ENCODE measurements at regions not wholly inside any gene's neighbourhood (a gene's known extent, or its start where the extent isn't known, plus 50 kb on each side); places are given as distances from the start of the nearest gene placed in this dataset.
"Not testable (repeated sequence)": the region's sequence is repeated elsewhere in the genome, so short reads cannot be mapped to it uniquely, and the experiment has no call there.

GRCh38 chr14:83271663-83272062 is 1738.0 kb upstream of the SEL1L start:
- no peak for DNase-seq

GRCh38 chr14:83280719-83281118 is 1747.1 kb upstream of the SEL1L start:
- DNase-seq, result no peak

- no peak for DNase-seq
Observed at GRCh38 chr14:83282706-83283105, 1749.1 kb upstream of the SEL1L start.

- no peak for DNase-seq
Observed at GRCh38 chr14:83287300-83287699, 1753.6 kb upstream of the SEL1L start.

- DNase-seq, result no peak
Observed at GRCh38 chr14:83289390-83289789, 1755.7 kb upstream of the SEL1L start.

- DNase-seq, result no peak
Observed at GRCh38 chr14:83289896-83290295, 1756.2 kb upstream of the SEL1L start.

- no peak for DNase-seq
Observed at GRCh38 chr14:83290447-83290846, 1756.8 kb upstream of the SEL1L start.

- DNase-seq, result no peak
Observed at GRCh38 chr14:83291714-83292113, 1758.1 kb upstream of the SEL1L start.

GRCh38 chr14:83294941-83295340 is 1761.3 kb upstream of the SEL1L start:
- no peak for DNase-seq

- no peak for DNase-seq
Observed at GRCh38 chr14:83297361-83297760, 1763.7 kb upstream of the SEL1L start.

GRCh38 chr14:83298016-83298415 is 1764.4 kb upstream of the SEL1L start:
- DNase-seq, result not testable (repeated sequence)

- DNase-seq, result no peak
Observed at GRCh38 chr14:83300476-83301064, 1766.9 kb upstream of the SEL1L start.

GRCh38 chr14:83301791-83302190 is 1768.1 kb upstream of the SEL1L start:
- no peak for DNase-seq

GRCh38 chr14:83309211-83309610 is 1775.6 kb upstream of the SEL1L start:
- DNase-seq, result no peak

GRCh38 chr14:83309833-83310232 is 1776.2 kb upstream of the SEL1L start:
- DNase-seq, result no peak

- DNase-seq, result no peak
Observed at GRCh38 chr14:83312511-83312910, 1778.9 kb upstream of the SEL1L start.

- DNase-seq, result no peak
Observed at GRCh38 chr14:83314764-83315163, 1781.1 kb upstream of the SEL1L start.

GRCh38 chr14:83316356-83316755 is 1782.7 kb upstream of the SEL1L start:
- no peak for DNase-seq

GRCh38 chr14:83320837-83321236 is 1787.2 kb upstream of the SEL1L start:
- no peak for DNase-seq

- DNase-seq, result no peak
Observed at GRCh38 chr14:83331513-83331912, 1797.9 kb upstream of the SEL1L start.

- no peak for DNase-seq
Observed at GRCh38 chr14:83342590-83342989, 1808.9 kb upstream of the SEL1L start.

GRCh38 chr14:83347874-83348273 is 1814.2 kb upstream of the SEL1L start:
- no peak for DNase-seq

GRCh38 chr14:83355609-83356008 is 1822.0 kb upstream of the SEL1L start:
- no peak for DNase-seq

- DNase-seq, result no peak
Observed at GRCh38 chr14:83356080-83356479, 1822.4 kb upstream of the SEL1L start.

- DNase-seq, result no peak
Observed at GRCh38 chr14:83372271-83372670, 1838.6 kb upstream of the SEL1L start.

- no peak for DNase-seq
Observed at GRCh38 chr14:83379436-83379835, 1845.8 kb upstream of the SEL1L start.
